H1 (cell line): ENCODE measurements at regions not wholly inside any gene's neighbourhood (a gene's known extent, or its start where the extent isn't known, plus 50 kb on each side); places are given as distances from the start of the nearest gene placed in this dataset.

Experiments used
- ATF2 ChIP-seq: IDR thresholded peaks from 2 replicates; pipeline ENCODE4 v1.6.1; 2012; ENCODE audit warnings: low read length, inconsistent platforms
- CHD2 ChIP-seq: IDR thresholded peaks from 2 replicates; pipeline ENCODE4 v1.6.1; 2012; ENCODE audit warnings: low read length, improper control_type of control experiment
- CTCF ChIP-seq, 3 experiments: IDR thresholded peaks; 1 replicate in 2 of 3; 2 replicates in 1 of 3; pipeline versions ENCODE4 v1.5.1 to v1.6.1; 2011; ENCODE audit warnings: low read length in 3 of 3, mild to moderate bottlenecking in 3 of 3, inconsistent platforms in 2 of 3, low read depth in 1 of 3, moderate library complexity in 1 of 3; ENCODE audit not compliant: insufficient read depth in 1 of 3; ENCODE audit errors: control extremely low read depth in 1 of 3
- EGR1 ChIP-seq: IDR thresholded peaks from 2 replicates; pipeline ENCODE4 v1.6.1; 2011; ENCODE audit warnings: low read depth, low read length, borderline replicate concordance
- EZH2 ChIP-seq: fragments of 200-600 bp; sonication (generic); IDR thresholded peaks from 2 replicates; pipeline ENCODE4 v1.7.1; 2012; ENCODE audit warnings: low read depth, mild to moderate bottlenecking, moderate library complexity, low read length, inconsistent platforms; ENCODE audit not compliant: severe bottlenecking
- JUND ChIP-seq: IDR thresholded peaks from 2 replicates; pipeline ENCODE4 v1.6.1; 2011; ENCODE audit warnings: mild to moderate bottlenecking, improper control_type of control experiment, low read length
- MAX ChIP-seq: IDR thresholded peaks from 2 replicates; pipeline ENCODE4 v1.6.1; 2012; ENCODE audit warnings: inconsistent platforms
- POLR2AphosphoS5 ChIP-seq: IDR thresholded peaks from 2 replicates; pipeline ENCODE4 v1.6.1; 2011; ENCODE audit warnings: low read depth, low read length
- SAP30 ChIP-seq: fragments of 300-600 bp; sonication (generic); IDR thresholded peaks from 2 replicates; pipeline ENCODE4 v1.7.1; 2012; ENCODE audit warnings: low read length, moderate library complexity, mild to moderate bottlenecking, inconsistent platforms; ENCODE audit not compliant: insufficient read depth, insufficient replicate concordance
- SUZ12 ChIP-seq: fragments of 200-600 bp; sonication (generic); IDR thresholded peaks from 2 replicates; pipeline ENCODE4 v1.6.1; 2012; ENCODE audit warnings: mild to moderate bottlenecking, inconsistent platforms, low read length, moderate library complexity, mixed read lengths
- YY1 ChIP-seq: IDR thresholded peaks from 2 replicates; pipeline ENCODE4 v1.6.1; 2011; ENCODE audit warnings: low read depth, mild to moderate bottlenecking, low read length

DNA sequence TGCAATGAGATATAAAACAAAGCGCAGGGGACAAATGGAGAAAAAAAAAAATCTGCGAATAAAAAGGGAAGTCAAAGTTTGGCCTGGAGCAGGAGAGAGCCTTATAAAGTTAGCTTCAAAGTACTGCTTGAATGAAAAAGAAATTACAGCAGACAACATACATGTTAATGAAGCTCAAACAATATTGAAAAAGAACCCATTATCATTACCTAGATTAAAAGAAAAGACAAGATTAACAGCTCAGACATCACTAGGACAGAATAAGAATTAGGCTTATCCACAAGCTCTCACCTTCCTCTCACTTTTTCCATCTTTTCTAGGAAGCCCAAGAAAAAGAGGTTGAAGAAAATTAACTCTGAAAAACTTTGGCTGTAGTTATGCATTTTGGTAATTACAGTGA lies 503.5 kb downstream of the ETNK1 start:
- TF ChIP-seq POLR2AphosphoS5 (no peak), JUND (no peak), EZH2 (no peak), YY1 (no peak), SUZ12 (no peak), CTCF (IDR thresholded peaks at IDR 0.05; ENCODE audit: control extremely low read depth in 1 of 3, insufficient read depth in 1 of 3, low read depth in 1 of 3, low read length in 3 of 3) (no peak), EGR1 (no peak), MAX (no peak), CHD2 (no peak), ATF2 (no peak), SAP30 (no peak)
